WTC11 (cell line): ENCODE measurements at regions not wholly inside any gene's neighbourhood (a gene's known extent, or its start where the extent isn't known, plus 50 kb on each side); places are given as distances from the start of the nearest gene placed in this dataset.

Experiments used
- ATAC-seq: fragments of 200-7000 bp; cut with Tn5 transposase; 2 replicates; pipeline ENCODE4 v1.10.0; 2021; ENCODE audit warnings: mild to moderate bottlenecking, moderate library complexity
- CTCF ChIA-PET: fragments of 300-600 bp; sonication (Branson Sonifier 250); formaldehyde crosslinking; loops from one replicate; lab custom pipeline; 2021; ENCODE audit warnings: antibody characterized with exemption; lab: Charles Lee
- POLR2A ChIA-PET: fragments of 350-600 bp; sonication (Branson Sonifier 250); formaldehyde crosslinking; loops from one replicate; lab custom pipeline; 2021; ENCODE audit warnings: antibody characterized with exemption; lab: Charles Lee
- DNase-seq: peaks from one replicate; pipeline ENCODE4 v3.0.0; 2021; ENCODE audit warnings: low spot score
- H3K27ac Mint-ChIP-seq: 2 replicates; pipeline ENCODE4 v1.8.0; 2021; ENCODE audit warnings: mixed read lengths
- H3K27me3 Mint-ChIP-seq: 2 replicates; pipeline ENCODE4 v1.8.0; 2021; ENCODE audit warnings: low read depth, mild to moderate bottlenecking, moderate library complexity, mixed read lengths
- H3K36me3 Mint-ChIP-seq: 2 replicates; pipeline ENCODE4 v1.8.0; 2021; ENCODE audit warnings: mixed read lengths
- H3K4me1 Mint-ChIP-seq: 2 replicates; pipeline ENCODE4 v1.8.0; 2022; ENCODE audit warnings: mixed read lengths
- H3K4me3 Mint-ChIP-seq: 2 replicates; pipeline ENCODE4 v1.8.0; 2021; ENCODE audit warnings: mild to moderate bottlenecking, moderate library complexity, mixed read lengths
- H3K9me3 Mint-ChIP-seq: 2 replicates; pipeline ENCODE4 v1.8.0; 2021; ENCODE audit warnings: mixed read lengths
- ATF1 ChIP-seq: sonication (generic); formaldehyde crosslinking; IDR thresholded peaks from 2 replicates; pipeline ENCODE4 v1.8.1; 2023; ENCODE audit warnings: mild to moderate bottlenecking, moderate library complexity, missing genetic modification reagents
- CBFB ChIP-seq: sonication (generic); formaldehyde crosslinking; IDR thresholded peaks from 2 replicates; pipeline ENCODE4 v1.8.1; 2022; ENCODE audit warnings: mild to moderate bottlenecking, low read depth, missing genetic modification reagents
- CREB1 ChIP-seq: sonication (generic); formaldehyde crosslinking; IDR thresholded peaks from 2 replicates; pipeline ENCODE4 v1.8.0; 2023; ENCODE audit warnings: mild to moderate bottlenecking, missing genetic modification reagents
- EMX1 ChIP-seq: fragments of 250-450 bp; sonication (Bioruptor Pico); IDR thresholded peaks from 2 replicates; pipeline ENCODE4 v1.8.0; 2021; ENCODE audit warnings: mild to moderate bottlenecking
- ESRRA ChIP-seq: sonication (generic); formaldehyde crosslinking; IDR thresholded peaks from 2 replicates; pipeline ENCODE4 v1.8.1; 2022; ENCODE audit warnings: mild to moderate bottlenecking, missing genetic modification reagents, borderline replicate concordance
- FOXJ3 ChIP-seq: sonication (generic); formaldehyde crosslinking; IDR thresholded peaks from 2 replicates; pipeline ENCODE4 v1.9.0; 2021; ENCODE audit warnings: missing genetic modification reagents, mild to moderate bottlenecking, borderline replicate concordance
- FOXK1 ChIP-seq: sonication (generic); formaldehyde crosslinking; IDR thresholded peaks from 2 replicates; pipeline ENCODE4 v1.8.0; 2022; ENCODE audit warnings: mild to moderate bottlenecking, moderate library complexity, missing genetic modification reagents
- JUN ChIP-seq: sonication (generic); formaldehyde crosslinking; IDR thresholded peaks from 2 replicates; pipeline ENCODE4 v1.8.0; 2023; ENCODE audit warnings: mild to moderate bottlenecking, missing genetic modification reagents
- MXD4 ChIP-seq: fragments of 250-450 bp; sonication (Bioruptor Pico); IDR thresholded peaks from 2 replicates; pipeline ENCODE4 v1.8.0; 2021; ENCODE audit warnings: mild to moderate bottlenecking, moderate library complexity, borderline replicate concordance
- PRRX2 ChIP-seq: fragments of 250-450 bp; sonication (Bioruptor Pico); IDR thresholded peaks from 2 replicates; pipeline ENCODE4 v1.8.0; 2021; ENCODE audit warnings: mild to moderate bottlenecking
- SP1 ChIP-seq: sonication (generic); formaldehyde crosslinking; conservative IDR thresholded peaks from 2 replicates; pipeline ENCODE4 v1.8.1; 2022; ENCODE audit warnings: missing genetic modification reagents
- ZNF121 ChIP-seq: sonication (generic); formaldehyde crosslinking; IDR thresholded peaks from 2 replicates; pipeline ENCODE4 v1.8.0; 2023; ENCODE audit warnings: missing genetic modification reagents
- ZNF425 ChIP-seq: fragments of 250-450 bp; sonication (Bioruptor Pico); conservative IDR thresholded peaks from 2 replicates; pipeline ENCODE4 v1.9.0; 2021; ENCODE audit warnings: mild to moderate bottlenecking
- ZNF671 ChIP-seq: fragments of 250-450 bp; sonication (Bioruptor Pico); IDR thresholded peaks from 2 replicates; pipeline ENCODE4 v1.8.0; 2021; ENCODE audit warnings: mild to moderate bottlenecking
- TF ChIP-seq, protein P1 (sequence below): sonication (generic); formaldehyde crosslinking; IDR thresholded peaks from 2 replicates; pipeline ENCODE4 v1.8.1; 2022; ENCODE audit warnings: mild to moderate bottlenecking, moderate library complexity, missing genetic modification reagents
- TF ChIP-seq, protein P2 (sequence below): sonication (generic); formaldehyde crosslinking; IDR thresholded peaks from 2 replicates; pipeline ENCODE4 v1.8.0; 2022; ENCODE audit warnings: missing genetic modification reagents
- TF ChIP-seq, protein P3 (sequence below): sonication (generic); formaldehyde crosslinking; IDR thresholded peaks from 2 replicates; pipeline ENCODE4 v1.8.1; 2023; ENCODE audit warnings: mild to moderate bottlenecking, missing genetic modification reagents, moderate library complexity
- TF ChIP-seq, protein P4 (sequence below): sonication (generic); formaldehyde crosslinking; IDR thresholded peaks from 2 replicates; pipeline ENCODE4 v1.8.0; 2022; ENCODE audit warnings: mild to moderate bottlenecking, missing genetic modification reagents

- DNase-seq (no peak), ATAC-seq (no peak)
- POLR2A ChIA-PET: no interaction called here
- H3K4me3 Mint-ChIP-seq: no peak overlapping the region
- no peak overlapping the region for H3K27ac Mint-ChIP-seq
- CTCF ChIA-PET: no interaction called here
- no peaks in the 10 kb centered on the region for H3K36me3 Mint-ChIP-seq
- H3K27me3 Mint-ChIP-seq: no peaks in the 10 kb centered on the region
- TF ChIP-seq PRRX2 (CRISPR knock-in tag) (no peak), FOXK1 (no peak)
- TF ChIP-seq, protein P1, sequence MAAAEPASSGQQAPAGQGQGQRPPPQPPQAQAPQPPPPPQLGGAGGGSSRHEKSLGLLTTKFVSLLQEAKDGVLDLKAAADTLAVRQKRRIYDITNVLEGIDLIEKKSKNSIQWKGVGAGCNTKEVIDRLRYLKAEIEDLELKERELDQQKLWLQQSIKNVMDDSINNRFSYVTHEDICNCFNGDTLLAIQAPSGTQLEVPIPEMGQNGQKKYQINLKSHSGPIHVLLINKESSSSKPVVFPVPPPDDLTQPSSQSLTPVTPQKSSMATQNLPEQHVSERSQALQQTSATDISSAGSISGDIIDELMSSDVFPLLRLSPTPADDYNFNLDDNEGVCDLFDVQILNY (CRISPR knock-in tag): no peak
- TF ChIP-seq, protein P2, sequence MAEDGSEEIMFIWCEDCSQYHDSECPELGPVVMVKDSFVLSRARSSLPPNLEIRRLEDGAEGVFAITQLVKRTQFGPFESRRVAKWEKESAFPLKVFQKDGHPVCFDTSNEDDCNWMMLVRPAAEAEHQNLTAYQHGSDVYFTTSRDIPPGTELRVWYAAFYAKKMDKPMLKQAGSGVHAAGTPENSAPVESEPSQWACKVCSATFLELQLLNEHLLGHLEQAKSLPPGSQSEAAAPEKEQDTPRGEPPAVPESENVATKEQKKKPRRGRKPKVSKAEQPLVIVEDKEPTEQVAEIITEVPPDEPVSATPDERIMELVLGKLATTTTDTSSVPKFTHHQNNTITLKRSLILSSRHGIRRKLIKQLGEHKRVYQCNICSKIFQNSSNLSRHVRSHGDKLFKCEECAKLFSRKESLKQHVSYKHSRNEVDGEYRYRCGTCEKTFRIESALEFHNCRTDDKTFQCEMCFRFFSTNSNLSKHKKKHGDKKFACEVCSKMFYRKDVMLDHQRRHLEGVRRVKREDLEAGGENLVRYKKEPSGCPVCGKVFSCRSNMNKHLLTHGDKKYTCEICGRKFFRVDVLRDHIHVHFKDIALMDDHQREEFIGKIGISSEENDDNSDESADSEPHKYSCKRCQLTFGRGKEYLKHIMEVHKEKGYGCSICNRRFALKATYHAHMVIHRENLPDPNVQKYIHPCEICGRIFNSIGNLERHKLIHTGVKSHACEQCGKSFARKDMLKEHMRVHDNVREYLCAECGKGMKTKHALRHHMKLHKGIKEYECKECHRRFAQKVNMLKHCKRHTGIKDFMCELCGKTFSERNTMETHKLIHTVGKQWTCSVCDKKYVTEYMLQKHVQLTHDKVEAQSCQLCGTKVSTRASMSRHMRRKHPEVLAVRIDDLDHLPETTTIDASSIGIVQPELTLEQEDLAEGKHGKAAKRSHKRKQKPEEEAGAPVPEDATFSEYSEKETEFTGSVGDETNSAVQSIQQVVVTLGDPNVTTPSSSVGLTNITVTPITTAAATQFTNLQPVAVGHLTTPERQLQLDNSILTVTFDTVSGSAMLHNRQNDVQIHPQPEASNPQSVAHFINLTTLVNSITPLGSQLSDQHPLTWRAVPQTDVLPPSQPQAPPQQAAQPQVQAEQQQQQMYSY (CRISPR knock-in tag): no peak
- H3K9me3 Mint-ChIP-seq: no peaks in the 10 kb centered on the region
- H3K4me1 Mint-ChIP-seq: no peaks in the 10 kb centered on the region
These were observed 1934.3 kb downstream of the SUCLG1 start for GRCh38 chr2:82524826-82525225.

DNA sequence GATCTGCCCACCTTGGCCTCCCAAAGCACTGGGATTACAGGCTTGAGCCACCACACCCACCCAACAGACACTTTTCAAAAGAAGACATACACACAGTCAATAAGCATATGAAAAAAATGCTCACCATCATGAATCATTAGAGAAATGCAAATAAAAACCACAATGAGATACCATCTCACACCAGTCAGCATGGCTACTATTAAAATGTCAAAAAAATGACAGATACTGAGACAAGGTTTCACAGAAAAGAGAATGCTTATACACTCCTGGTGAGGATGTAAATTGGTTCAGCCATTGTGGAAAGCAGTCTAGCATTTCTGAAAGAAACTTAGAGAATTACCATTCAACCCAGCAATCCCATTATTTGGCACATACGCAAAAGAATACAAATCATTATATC, 1947.2 kb downstream of the SUCLG1 start:
- ChIA-PET CTCF (no interaction called here), POLR2A (no interaction called here)
- no peak overlapping the region for H3K4me3 Mint-ChIP-seq
- H3K27ac Mint-ChIP-seq: no peak overlapping the region
- H3K27me3 Mint-ChIP-seq: no peaks in the 10 kb centered on the region
- H3K9me3 Mint-ChIP-seq: peaks cover 15% of the 10 kb centered on the region
- H3K36me3 Mint-ChIP-seq: peaks cover 2% of the 10 kb centered on the region; the same call in 1 of the 2 replicates
- DNase-seq (no peak), ATAC-seq (no peak)
- no peaks in the 10 kb centered on the region for H3K4me1 Mint-ChIP-seq
- no peak for TF ChIP-seq SP1 (CRISPR knock-in tag)
- no peak for TF ChIP-seq FOXJ3 (CRISPR knock-in tag)
- TF ChIP-seq ESRRA (CRISPR knock-in tag): no peak
- no peak for TF ChIP-seq CBFB (CRISPR knock-in tag)
- no peak for TF ChIP-seq ZNF425
- TF ChIP-seq, protein P3, sequence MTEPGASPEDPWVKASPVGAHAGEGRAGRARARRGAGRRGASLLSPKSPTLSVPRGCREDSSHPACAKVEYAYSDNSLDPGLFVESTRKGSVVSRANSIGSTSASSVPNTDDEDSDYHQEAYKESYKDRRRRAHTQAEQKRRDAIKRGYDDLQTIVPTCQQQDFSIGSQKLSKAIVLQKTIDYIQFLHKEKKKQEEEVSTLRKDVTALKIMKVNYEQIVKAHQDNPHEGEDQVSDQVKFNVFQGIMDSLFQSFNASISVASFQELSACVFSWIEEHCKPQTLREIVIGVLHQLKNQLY (CRISPR knock-in tag): no peak

DNA sequence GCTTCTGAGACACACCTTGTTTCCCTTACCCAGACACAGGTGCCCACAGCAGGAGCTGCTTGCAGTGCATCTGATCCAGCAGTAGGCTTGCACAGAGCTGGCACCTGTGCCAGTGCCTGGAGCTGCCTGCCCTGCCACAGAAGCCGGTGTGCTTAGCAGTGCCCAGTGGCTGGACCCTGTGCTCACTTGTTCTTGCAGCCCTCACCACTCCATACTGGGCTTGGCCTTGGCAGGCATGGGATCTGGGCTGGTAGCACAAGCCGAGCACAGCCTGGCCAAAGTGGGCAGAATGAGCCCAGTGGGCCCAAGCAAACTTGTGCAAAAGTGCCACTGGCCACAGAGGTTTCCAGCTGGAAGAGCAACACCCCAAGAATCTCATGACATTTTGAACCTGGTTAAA, 1950.4 kb downstream of the SUCLG1 start:
- H3K27ac Mint-ChIP-seq: no peak overlapping the region
- H3K4me1 Mint-ChIP-seq: no peaks in the 10 kb centered on the region
- TF ChIP-seq, protein P2 (CRISPR knock-in tag): no peak
- TF ChIP-seq MXD4 (CRISPR knock-in tag) (no peak), ZNF671 (CRISPR knock-in tag) (no peak), ZNF121 (CRISPR knock-in tag) (no peak), EMX1 (no peak), CREB1 (CRISPR knock-in tag) (no peak), FOXK1 (no peak), ATF1 (CRISPR knock-in tag) (no peak), JUN (CRISPR knock-in tag) (no peak)
- TF ChIP-seq, protein P4, sequence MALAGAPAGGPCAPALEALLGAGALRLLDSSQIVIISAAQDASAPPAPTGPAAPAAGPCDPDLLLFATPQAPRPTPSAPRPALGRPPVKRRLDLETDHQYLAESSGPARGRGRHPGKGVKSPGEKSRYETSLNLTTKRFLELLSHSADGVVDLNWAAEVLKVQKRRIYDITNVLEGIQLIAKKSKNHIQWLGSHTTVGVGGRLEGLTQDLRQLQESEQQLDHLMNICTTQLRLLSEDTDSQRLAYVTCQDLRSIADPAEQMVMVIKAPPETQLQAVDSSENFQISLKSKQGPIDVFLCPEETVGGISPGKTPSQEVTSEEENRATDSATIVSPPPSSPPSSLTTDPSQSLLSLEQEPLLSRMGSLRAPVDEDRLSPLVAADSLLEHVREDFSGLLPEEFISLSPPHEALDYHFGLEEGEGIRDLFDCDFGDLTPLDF (CRISPR knock-in tag): no peak
- TF ChIP-seq, all 79 proteins: peak for 0
- no peak overlapping the region for H3K4me3 Mint-ChIP-seq
- no peak for DNase-seq
- peaks cover 2% of the 10 kb centered on the region; the same call in 1 of the 2 replicates for H3K36me3 Mint-ChIP-seq
- no peak for ATAC-seq
- H3K9me3 Mint-ChIP-seq: peaks cover 16% of the 10 kb centered on the region
- CTCF ChIA-PET: no interaction called here
- POLR2A ChIA-PET: no interaction called here
- H3K27me3 Mint-ChIP-seq: no peaks in the 10 kb centered on the region
